ENCODE measurements at regions not wholly inside any gene's neighbourhood (a gene's known extent, or its start where the extent isn't known, plus 50 kb on each side); places are given as distances from the start of the nearest gene placed in this dataset.

DNA sequence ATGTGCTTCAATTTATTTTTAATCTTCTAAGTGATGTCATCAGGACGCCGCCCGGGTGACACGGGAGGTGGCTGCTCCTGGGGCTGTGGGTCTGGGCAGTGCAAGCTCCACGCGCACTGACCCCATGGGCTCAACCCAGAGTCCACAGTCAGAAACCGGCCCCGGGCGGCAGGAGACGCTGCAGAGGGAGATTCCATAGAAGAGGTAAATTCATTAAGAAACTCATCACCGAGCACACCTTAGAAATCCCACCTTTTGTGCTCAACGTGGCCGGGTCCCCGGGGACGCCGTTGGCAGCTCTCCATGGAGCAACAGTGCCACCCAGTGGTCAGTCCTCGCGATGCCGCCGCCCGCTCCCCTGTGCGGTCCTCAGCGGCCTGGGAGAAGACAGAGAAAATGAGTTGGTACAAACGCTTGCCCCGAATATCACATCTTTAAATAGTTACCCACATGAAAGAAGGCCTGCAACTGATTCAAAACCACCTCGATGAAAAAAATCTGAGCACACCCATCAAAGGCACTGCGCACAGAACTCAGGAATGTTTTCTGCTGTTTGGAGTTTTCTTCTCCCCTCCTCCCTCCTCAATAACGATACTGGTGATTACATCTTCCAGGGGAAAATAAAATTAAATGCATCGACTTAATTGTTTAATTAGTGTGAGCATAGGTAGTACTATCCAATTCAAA is 92.6 kb downstream of the CMPK2 start:
- no peaks in the 10 kb centered on the region for H3K36me3 ChIP-seq (ENCODE audit: insufficient read depth, insufficient read length, low read length)
- H3K4me3 ChIP-seq (ENCODE audit: insufficient read length, low read depth), result no peak overlapping the region
- H3K9me3 ChIP-seq (ENCODE audit: insufficient read depth, low read length), result no peaks in the 10 kb centered on the region; the same call in 1 of the 2 replicates
- H3K9ac ChIP-seq (ENCODE audit: insufficient read length, low read depth), result no peak overlapping the region
- DNase-seq (ENCODE audit: low read depth, low spot score), result peak; percentile 54
- peaks cover 13% of the 10 kb centered on the region for H3K27me3 ChIP-seq (ENCODE audit: insufficient read depth, insufficient read length)
- TF ChIP-seq SUZ12 (IDR thresholded peaks at IDR 0.05; ENCODE audit: extremely low read depth, insufficient read depth, insufficient read length), result no peak
- no peak for TF ChIP-seq ZNF274 (IDR thresholded peaks at IDR 0.05; ENCODE audit: low read depth, low read length)
- TF ChIP-seq YY1 (IDR thresholded peaks at IDR 0.05; ENCODE audit: insufficient read depth, insufficient read length), result no peak
- peaks cover 1% of the 10 kb centered on the region for H3K4me1 ChIP-seq (ENCODE audit: insufficient read depth, insufficient read length)

DNA sequence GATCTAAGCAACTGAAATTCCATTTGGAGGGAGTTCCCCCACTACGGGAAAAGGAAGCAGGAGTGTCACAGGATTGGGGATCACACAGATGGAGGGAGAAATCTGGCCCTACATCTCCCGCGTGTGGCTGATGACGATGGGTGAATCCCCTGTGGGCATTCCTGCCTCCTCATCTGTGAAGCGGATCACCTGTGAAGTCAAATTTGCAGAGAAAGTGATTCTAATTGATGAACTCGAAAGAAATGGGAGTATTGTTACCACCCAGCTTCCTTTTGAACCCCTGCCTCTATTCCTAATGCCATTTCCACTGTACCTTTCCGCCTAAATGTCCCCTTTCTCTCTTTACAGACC is 92.0 kb downstream of the CMPK2 start:
- no peak overlapping the region for H3K9ac ChIP-seq (ENCODE audit: insufficient read length, low read depth)
- no peak for DNase-seq (ENCODE audit: low read depth, low spot score)
- H3K27me3 ChIP-seq (ENCODE audit: insufficient read depth, insufficient read length), result peaks cover 13% of the 10 kb centered on the region
- no peaks in the 10 kb centered on the region for H3K36me3 ChIP-seq (ENCODE audit: insufficient read depth, insufficient read length, low read length)
- H3K9me3 ChIP-seq (ENCODE audit: insufficient read depth, low read length), result no peaks in the 10 kb centered on the region; the same call in 1 of the 2 replicates
- no peak overlapping the region for H3K4me3 ChIP-seq (ENCODE audit: insufficient read length, low read depth)
- TF ChIP-seq SUZ12 (IDR thresholded peaks at IDR 0.05; ENCODE audit: extremely low read depth, insufficient read depth, insufficient read length) (no peak), ZNF274 (IDR thresholded peaks at IDR 0.05; ENCODE audit: low read depth, low read length) (no peak), YY1 (IDR thresholded peaks at IDR 0.05; ENCODE audit: insufficient read depth, insufficient read length) (no peak)
- H3K4me1 ChIP-seq (ENCODE audit: insufficient read depth, insufficient read length), result peaks cover 1% of the 10 kb centered on the region

DNA sequence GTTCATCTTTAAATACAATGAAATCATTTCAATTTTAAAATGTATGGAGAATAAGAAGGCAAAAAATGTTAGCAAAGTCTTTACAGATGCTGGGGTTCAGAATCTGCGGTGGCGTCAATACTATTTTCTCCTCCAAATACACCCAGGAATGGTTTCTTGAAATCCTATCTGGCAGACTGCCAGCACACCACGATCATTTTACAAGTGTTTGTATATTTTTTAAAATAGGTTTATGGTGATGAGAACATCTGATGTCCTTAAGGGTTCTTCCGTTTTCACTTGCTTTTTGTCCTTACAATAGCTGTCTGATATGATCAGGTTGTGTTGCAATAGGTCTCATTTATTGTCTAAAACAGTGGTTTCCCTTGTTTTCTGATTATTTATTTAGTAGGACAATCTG is 89.6 kb downstream of the CMPK2 start:
- H3K36me3 ChIP-seq (ENCODE audit: insufficient read depth, insufficient read length, low read length), result no peaks in the 10 kb centered on the region
- H3K27me3 ChIP-seq (ENCODE audit: insufficient read depth, insufficient read length), result peaks cover 13% of the 10 kb centered on the region
- H3K9ac ChIP-seq (ENCODE audit: insufficient read length, low read depth), result no peak overlapping the region
- no peaks in the 10 kb centered on the region; the same call in 1 of the 2 replicates for H3K9me3 ChIP-seq (ENCODE audit: insufficient read depth, low read length)
- no peak for DNase-seq (ENCODE audit: low read depth, low spot score)
- no peak overlapping the region for H3K4me3 ChIP-seq (ENCODE audit: insufficient read length, low read depth)
- peaks cover 1% of the 10 kb centered on the region for H3K4me1 ChIP-seq (ENCODE audit: insufficient read depth, insufficient read length)
- no peak for TF ChIP-seq ZNF274 (IDR thresholded peaks at IDR 0.05; ENCODE audit: low read depth, low read length)
- no peak for TF ChIP-seq YY1 (IDR thresholded peaks at IDR 0.05; ENCODE audit: insufficient read depth, insufficient read length)
- TF ChIP-seq SUZ12 (IDR thresholded peaks at IDR 0.05; ENCODE audit: extremely low read depth, insufficient read depth, insufficient read length), result no peak

DNA sequence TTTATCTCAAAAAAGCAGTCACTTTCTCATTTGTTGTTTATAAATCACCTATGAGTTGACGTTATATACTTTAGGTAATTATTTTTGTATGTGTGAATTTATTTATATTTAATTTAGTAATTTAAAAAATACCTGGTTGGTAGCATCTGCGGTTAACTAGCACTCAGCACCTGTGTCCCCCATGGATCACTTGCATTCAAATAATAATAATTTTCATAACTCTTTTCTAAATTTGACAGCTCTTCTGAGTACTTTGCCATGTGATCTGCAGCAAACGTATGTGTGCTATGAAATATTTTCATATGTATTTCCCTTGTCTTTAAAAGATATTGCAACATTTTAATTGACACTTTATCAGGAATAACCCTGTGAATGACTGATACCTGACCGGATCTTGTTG is 88.1 kb downstream of the CMPK2 start:
- peaks cover 13% of the 10 kb centered on the region for H3K27me3 ChIP-seq (ENCODE audit: insufficient read depth, insufficient read length)
- no peaks in the 10 kb centered on the region for H3K4me1 ChIP-seq (ENCODE audit: insufficient read depth, insufficient read length)
- no peaks in the 10 kb centered on the region; the same call in 1 of the 2 replicates for H3K9me3 ChIP-seq (ENCODE audit: insufficient read depth, low read length)
- TF ChIP-seq SUZ12 (IDR thresholded peaks at IDR 0.05; ENCODE audit: extremely low read depth, insufficient read depth, insufficient read length), result no peak
- no peak for TF ChIP-seq ZNF274 (IDR thresholded peaks at IDR 0.05; ENCODE audit: low read depth, low read length)
- no peak for TF ChIP-seq YY1 (IDR thresholded peaks at IDR 0.05; ENCODE audit: insufficient read depth, insufficient read length)
- DNase-seq (ENCODE audit: low read depth, low spot score), result no peak
- H3K9ac ChIP-seq (ENCODE audit: insufficient read length, low read depth), result no peak overlapping the region
- H3K4me3 ChIP-seq (ENCODE audit: insufficient read length, low read depth), result no peak overlapping the region
- no peaks in the 10 kb centered on the region for H3K36me3 ChIP-seq (ENCODE audit: insufficient read depth, insufficient read length, low read length)

DNA sequence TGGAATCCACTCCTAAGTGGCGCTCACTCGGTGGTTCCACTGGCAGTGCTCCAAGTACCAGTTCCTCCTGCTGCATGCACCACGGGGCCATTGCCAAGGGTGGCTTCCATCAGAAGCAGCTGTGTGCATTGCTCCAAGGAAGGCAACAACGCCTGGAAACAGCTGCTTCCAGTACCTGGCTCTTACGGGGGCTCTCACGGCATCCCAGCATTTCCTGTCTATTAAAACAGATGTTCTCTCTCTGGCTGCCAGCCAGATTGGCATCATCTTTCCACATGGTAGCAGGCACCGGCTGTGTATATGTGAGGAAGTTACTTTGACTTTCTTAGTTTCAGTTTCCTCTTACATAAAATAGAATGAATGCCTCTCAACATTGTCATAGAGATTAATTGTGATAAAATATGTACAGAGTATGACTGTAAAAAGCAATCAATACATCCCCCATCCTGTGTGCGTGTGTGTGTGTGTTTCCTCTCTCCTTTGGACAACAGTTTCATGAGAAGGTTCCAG is 84.9 kb downstream of the CMPK2 start:
- Histone ChIP-seq H3K9me3 (ENCODE audit: insufficient read depth, low read length) (no peaks in the 10 kb centered on the region; the same call in 1 of the 2 replicates), H3K4me1 (ENCODE audit: insufficient read depth, insufficient read length) (no peaks in the 10 kb centered on the region), H3K9ac (ENCODE audit: insufficient read length, low read depth) (no peak overlapping the region), H3K36me3 (ENCODE audit: insufficient read depth, insufficient read length, low read length) (no peaks in the 10 kb centered on the region), H3K4me3 (ENCODE audit: insufficient read length, low read depth) (no peak overlapping the region), H3K27me3 (ENCODE audit: insufficient read depth, insufficient read length) (no peaks in the 10 kb centered on the region)
- no peak for DNase-seq (ENCODE audit: low read depth, low spot score)
- no peak for TF ChIP-seq ZNF274 (IDR thresholded peaks at IDR 0.05; ENCODE audit: low read depth, low read length)
- no peak for TF ChIP-seq SUZ12 (IDR thresholded peaks at IDR 0.05; ENCODE audit: extremely low read depth, insufficient read depth, insufficient read length)
- TF ChIP-seq YY1 (IDR thresholded peaks at IDR 0.05; ENCODE audit: insufficient read depth, insufficient read length), result no peak

DNA sequence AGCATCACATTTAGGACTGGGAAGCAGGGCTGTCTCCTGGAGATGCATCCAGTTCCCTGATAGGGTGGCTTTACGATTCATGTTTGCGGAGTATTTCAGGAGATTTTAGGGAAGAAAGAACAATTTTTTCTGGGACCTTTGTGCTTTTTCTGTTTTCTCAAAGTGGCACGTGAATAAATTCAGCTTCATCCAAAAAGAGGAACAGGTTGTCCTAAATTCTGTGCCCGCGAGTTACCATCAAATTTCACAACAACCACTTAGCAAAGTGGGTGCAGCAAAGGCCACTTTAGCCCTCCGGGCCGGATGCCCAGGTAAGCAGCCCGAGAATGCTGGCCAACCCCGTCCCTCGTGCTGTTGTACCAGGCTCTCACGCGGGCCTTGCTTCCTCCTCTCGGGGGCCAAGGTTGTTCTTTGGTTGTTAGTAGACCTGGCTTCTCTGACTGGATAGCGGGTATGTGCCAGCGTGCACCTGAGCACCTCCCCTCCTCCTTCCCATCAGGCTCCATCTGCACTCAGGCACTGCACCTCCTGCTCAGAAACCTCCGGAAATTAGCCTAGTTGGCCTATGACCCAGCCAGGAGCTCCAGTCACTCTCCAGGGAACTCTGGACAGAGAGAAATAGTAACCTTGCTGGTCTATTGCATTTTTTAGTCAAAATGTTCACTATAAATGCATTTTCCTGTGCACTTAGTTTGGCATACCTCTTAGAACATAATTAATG is 83.0 kb downstream of the CMPK2 start:
- no peaks in the 10 kb centered on the region for H3K27me3 ChIP-seq (ENCODE audit: insufficient read depth, insufficient read length)
- DNase-seq (ENCODE audit: low read depth, low spot score), result no peak
- no peak for TF ChIP-seq SUZ12 (IDR thresholded peaks at IDR 0.05; ENCODE audit: extremely low read depth, insufficient read depth, insufficient read length)
- TF ChIP-seq YY1 (IDR thresholded peaks at IDR 0.05; ENCODE audit: insufficient read depth, insufficient read length), result no peak
- TF ChIP-seq ZNF274 (IDR thresholded peaks at IDR 0.05; ENCODE audit: low read depth, low read length), result no peak
- no peaks in the 10 kb centered on the region for H3K4me1 ChIP-seq (ENCODE audit: insufficient read depth, insufficient read length)
- no peaks in the 10 kb centered on the region for H3K9me3 ChIP-seq (ENCODE audit: insufficient read depth, low read length)
- no peak overlapping the region for H3K9ac ChIP-seq (ENCODE audit: insufficient read length, low read depth)
- no peaks in the 10 kb centered on the region for H3K36me3 ChIP-seq (ENCODE audit: insufficient read depth, insufficient read length, low read length)
- no peak overlapping the region for H3K4me3 ChIP-seq (ENCODE audit: insufficient read length, low read depth)

DNA sequence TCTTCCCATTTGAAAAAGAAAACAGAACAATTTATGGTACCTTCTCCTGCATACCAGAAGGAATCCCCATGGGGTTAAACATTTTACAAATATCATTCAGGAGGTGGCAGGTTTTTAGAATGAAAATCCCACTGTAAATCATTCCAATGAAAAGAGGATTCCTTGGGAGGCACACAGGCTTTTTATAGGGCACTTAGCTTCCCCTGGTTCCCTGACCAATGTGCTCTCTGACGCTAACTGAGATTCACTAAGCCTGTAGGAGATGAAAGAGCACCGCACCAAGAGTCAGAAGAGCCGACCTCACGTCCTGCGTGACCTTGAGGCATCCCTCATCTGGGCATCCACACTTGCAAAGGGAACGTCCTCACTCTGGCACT is 82.5 kb downstream of the CMPK2 start:
- no peaks in the 10 kb centered on the region for H3K4me1 ChIP-seq (ENCODE audit: insufficient read depth, insufficient read length)
- H3K36me3 ChIP-seq (ENCODE audit: insufficient read depth, insufficient read length, low read length), result no peaks in the 10 kb centered on the region
- no peaks in the 10 kb centered on the region for H3K9me3 ChIP-seq (ENCODE audit: insufficient read depth, low read length)
- H3K9ac ChIP-seq (ENCODE audit: insufficient read length, low read depth), result no peak overlapping the region
- no peaks in the 10 kb centered on the region for H3K27me3 ChIP-seq (ENCODE audit: insufficient read depth, insufficient read length)
- no peak for TF ChIP-seq YY1 (IDR thresholded peaks at IDR 0.05; ENCODE audit: insufficient read depth, insufficient read length)
- TF ChIP-seq ZNF274 (IDR thresholded peaks at IDR 0.05; ENCODE audit: low read depth, low read length), result no peak
- TF ChIP-seq SUZ12 (IDR thresholded peaks at IDR 0.05; ENCODE audit: extremely low read depth, insufficient read depth, insufficient read length), result no peak
- no peak for DNase-seq (ENCODE audit: low read depth, low spot score)
- no peak overlapping the region for H3K4me3 ChIP-seq (ENCODE audit: insufficient read length, low read depth)

All from NT2/D1 (cell line).